ENCODE measurements at regions not wholly inside any gene's neighbourhood (a gene's known extent, or its start where the extent isn't known, plus 50 kb on each side); places are given as distances from the start of the nearest gene placed in this dataset.
A peak's percentile ranks its signal among the peaks of the same experiment; 100 is the strongest.

DNA sequence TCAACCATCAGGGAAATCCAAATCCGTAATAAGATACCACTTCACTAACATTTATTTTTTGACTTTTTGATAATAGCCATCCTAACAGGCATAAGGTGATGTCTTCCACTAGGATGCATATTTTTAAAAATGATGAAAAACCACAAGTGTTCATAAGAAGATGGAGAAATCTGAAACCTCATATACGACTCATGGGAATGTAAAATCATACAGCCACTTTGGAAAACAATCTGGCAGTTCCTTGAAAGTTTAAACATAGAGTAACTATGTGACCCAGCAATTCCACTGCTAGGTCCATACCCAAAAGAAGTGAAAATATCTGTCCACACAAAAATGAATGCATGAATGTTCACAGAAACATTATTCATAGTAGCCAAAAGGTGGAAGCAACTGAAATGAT is 431.0 kb downstream of the ENC1 start:
- no peak for DNase-seq

DNA sequence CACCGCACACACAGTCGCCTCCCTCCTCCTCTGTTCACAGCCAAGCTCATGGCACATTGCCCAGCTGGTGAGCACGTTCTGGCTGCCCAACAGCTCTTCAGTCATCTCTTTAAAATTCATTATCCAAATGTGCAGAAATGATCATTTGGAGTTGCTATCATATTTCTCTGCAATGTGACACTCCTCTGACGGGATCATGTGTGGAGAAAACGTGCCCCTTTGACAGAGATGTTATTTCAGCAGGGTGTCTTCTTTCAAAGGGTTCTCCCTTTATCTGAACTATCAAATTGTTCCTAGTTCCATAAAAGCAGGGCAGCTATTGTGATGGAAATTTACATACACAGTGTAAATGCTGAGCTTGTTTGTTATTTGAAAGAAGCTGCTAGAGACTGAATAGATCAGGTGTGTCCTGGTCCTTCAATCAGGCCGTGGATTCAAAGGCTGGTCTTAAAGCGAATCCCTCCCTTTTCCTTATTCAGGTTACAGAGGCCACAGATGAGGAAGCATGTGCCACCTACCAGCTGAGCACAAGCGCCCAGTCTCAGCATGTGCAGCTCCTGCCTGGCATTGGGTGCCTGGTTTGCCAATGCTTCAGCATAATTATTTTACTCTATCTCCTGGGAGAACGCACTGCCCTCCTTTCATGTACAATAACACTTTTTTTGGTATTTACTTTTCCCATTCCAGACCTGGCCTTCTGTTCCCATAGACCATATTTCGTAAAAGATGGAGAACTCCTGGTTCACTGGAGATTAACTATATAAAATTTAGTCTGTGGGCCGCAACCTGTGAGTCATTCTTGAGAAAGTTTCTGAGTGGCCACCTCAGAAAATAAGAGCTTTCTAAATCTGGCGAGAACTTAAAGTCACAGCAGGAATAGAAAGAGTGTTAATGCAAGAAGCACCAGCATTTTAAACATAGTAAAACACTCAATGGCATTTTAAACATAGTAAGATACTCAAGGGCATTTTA is 433.7 kb downstream of the ENC1 start:
- DNase-seq: peak; percentile 76

DNA sequence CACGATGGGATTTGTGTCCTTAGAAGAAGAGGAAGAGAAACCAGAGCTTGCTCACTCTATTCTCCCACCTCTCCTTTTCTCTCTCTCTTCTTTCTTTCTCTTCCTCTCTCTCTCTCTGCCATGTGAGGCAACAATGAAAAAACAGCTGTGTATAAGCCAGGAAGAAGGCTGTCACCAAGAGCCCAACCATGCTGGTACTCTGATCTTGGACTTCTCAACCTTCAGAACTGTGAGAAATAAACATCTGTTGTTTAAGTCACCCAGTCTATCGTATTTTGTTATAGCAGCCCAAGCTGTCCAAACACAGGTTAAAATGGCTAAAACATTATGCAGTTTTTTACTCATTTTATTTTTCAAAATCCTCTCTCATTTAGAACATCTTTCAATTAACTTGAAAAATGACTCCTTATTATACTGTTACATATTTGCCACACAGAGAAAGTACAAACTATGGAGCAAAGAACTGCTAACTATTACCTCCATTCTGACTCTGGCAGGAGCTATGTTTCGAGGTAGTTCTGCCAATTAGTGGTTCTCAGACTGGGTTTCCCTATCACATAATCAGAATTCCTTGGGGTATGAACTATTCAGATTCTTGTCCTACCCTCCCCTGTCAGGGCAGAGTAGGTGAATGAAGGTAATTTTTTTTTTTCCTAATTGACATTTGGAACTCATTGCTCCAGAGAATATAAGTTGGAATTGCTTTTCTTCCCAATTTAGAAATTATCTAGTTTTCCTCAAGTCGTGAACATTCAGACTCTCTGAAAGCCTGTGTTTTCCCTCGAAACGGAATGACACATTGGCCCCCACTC is 434.6 kb downstream of the ENC1 start:
- DNase-seq: no peak

DNA sequence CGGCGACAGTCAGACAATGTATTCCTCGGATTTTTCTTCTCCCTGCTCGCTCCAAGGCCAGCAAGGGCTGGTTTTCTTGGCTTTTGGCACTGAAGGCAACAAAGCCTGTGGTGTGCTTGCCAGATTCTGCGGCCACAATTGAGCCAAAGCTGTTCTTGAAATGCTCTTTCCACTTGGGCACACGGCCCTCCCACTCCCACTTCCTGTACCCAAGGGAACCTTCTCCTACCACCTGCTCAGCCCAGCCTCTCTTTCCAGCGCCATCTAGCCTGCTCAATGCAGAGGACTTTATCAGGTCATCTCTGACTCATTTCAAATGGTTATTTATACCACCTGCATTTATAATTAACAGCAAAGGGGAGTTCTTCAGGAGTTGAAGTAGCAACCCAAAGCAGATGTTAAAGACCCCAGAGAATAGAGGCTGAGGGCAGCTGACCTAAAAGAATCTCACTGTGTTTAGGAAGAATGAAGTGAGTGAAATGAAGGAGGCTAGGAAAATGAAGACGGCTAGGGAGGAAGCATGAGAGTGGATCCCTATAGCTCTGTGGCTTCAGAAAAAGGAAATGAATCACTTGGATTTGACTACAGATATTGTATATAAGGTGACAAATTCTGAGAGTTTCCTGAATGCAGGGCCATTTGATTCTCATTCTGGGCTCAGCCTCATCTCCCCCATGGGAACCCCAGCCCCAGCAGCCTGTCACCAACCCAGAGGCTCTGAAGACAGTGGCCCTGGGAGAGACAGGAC is 439.0 kb downstream of the ENC1 start:
- DNase-seq: peak; percentile 80

DNA sequence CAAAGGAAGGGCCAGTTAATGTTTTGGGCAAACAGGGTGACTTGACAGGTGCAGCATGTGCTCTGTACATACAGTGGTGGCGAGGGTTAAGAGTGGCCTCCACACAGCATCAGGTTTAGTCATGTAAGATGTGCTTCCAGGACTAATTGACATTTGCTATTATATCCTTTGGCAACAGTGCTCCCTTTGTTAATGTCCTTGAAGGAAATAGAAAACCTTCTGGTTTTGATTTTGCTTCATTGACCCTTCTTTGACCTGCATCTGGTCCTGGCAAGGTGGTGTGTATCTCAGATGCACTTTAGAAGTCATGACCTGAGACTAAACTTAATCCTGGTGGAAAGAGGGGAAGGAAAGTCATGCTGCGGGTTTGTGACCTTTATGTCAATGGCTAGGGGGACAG is 440.0 kb downstream of the ENC1 start:
- peak; percentile 59 for DNase-seq

DNA sequence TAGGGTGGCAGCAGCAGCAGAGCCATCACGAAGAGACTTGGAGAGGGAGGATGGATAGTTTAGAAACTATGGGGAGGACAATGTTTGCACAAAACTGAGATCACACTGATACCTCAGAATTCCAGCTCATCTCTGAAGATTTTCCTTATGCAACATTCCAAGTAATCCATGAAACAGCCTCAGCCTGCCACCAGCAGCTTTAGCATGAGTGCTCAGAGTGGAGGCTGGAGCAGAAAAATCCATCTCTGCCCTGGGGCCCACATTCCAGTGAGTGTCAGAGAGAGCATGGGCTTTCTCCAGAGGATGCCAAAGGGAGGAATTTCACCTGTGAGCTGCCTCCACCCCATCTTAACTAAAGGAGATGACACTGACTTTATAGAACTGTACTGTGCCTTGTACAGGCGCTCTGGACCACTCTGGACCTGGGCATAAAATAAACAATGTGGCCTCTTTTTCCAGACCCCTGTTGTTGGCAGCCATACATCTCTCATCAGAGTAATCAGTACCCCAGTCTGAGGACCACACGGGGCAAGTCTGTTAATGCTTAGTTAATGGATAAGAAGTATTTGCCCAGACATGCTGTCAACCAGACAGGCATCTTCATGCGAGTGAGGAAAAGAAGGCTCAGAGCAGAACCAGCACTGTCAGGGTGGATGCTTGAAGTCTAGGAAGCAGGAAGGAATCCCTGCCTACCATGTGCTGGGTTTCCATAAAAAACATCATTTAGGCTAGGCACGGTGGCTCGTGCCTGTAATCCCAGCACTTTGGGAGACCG is 440.9 kb downstream of the ENC1 start:
- no peak for DNase-seq

DNA sequence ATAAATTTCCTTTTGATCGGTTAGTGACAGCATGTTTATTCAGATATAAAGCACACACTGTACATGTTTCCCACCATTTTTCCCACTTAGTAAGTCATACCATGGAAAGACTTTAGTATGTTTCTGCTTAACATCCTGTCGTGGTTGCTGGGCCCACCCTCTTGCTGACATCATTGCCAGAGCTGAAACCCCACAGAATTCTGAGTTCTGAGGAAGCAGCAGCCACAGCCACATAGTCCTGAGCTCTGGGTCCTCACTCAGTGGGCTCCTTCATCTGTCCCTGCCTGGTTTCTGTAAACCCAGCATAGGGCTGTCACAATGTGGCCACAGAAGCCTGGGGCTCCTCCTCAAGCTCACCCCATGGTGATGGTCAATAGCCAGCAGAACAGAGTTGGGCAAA is 441.5 kb downstream of the ENC1 start:
- no peak for DNase-seq

DNA sequence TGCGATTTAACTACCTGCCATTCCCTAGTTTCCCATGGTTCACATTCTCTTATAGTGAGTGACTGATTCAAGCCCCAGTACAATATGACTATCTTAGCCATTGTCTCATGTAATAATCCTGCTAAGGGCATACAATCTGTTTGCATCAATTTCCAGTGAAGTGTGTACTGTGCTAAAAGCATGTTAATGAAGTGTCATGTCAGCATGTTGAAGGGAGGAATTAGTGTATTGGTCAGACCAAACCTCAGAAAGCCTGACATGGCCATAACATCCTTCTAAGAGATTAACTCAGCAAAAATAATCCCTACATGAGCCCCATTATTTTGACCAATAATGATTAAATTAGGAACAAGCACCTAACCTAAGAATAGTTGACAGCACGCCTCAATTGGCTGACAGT is 442.4 kb downstream of the ENC1 start:
- DNase-seq: no peak

DNA sequence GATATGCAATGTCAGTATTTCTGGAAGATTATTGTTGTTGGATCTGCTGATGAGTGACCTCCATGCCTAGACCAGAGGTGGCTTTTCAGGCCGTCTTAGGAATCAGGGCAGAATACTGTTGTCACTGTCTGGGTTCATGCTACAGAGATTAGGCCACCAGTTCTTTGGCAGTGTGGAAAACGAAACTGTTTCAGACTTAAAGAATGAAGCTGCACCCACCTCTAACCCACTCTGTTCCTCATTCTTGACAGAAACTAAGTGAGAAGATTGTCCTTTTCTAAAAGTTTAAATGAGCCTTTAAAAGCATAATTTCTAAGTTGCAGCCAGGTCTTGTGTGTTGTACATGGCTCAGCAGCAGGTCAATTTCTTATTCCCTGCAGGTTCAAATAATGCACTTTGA is 444.3 kb downstream of the ENC1 start:
- no peak for DNase-seq

DNA sequence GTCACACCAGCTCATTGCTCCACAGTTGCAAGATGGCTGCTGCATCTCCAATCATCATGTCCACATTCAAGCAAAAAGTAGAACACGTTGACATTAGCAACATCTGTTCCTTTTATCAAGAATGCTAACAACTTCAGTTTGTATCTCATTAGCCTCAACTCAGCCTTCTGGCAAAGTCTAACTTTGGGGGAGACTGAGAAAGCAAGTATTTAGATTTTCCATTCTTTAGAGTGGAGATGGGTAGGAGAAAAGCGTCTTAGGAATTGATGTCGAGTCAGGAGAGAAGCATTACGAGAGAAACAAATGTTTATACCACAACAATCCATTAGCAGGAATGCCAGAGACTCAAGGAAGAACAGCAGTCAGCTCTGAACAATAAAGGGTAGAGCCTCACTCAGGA is 446.3 kb downstream of the ENC1 start:
- DNase-seq: no peak

DNA sequence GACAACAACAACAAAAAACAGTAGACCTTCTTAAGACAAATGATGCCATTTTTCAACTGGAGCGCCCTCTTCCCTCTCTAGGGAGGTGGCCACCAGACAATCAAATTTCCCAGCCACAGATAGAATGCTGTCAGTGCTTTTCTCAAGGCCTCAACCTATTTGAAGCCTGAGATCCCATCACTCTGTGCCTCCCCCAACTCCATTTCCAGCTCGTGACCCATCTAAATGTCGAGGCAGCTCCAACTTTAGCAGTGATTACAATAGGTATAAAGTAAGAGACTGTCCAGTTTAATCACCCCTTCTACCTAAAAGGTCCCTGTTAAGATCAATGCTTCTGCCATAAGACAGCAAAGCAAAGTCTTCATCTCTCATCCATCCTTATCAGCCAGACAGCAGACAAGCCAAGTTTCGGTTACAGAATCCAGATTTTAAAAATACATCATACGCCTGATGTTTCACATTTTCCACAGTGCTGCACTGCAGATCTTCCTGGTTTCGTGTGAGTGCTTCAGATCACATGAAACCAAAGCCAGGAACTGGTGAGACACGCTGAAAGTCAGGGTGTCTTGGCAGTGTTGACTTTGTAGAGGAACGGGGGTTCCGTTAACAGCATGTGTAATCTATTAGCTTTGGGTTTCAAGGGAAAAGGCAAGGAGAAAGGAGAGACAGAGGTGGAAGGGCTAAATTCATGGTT is 447.8 kb downstream of the ENC1 start:
- DNase-seq: no peak

DNA sequence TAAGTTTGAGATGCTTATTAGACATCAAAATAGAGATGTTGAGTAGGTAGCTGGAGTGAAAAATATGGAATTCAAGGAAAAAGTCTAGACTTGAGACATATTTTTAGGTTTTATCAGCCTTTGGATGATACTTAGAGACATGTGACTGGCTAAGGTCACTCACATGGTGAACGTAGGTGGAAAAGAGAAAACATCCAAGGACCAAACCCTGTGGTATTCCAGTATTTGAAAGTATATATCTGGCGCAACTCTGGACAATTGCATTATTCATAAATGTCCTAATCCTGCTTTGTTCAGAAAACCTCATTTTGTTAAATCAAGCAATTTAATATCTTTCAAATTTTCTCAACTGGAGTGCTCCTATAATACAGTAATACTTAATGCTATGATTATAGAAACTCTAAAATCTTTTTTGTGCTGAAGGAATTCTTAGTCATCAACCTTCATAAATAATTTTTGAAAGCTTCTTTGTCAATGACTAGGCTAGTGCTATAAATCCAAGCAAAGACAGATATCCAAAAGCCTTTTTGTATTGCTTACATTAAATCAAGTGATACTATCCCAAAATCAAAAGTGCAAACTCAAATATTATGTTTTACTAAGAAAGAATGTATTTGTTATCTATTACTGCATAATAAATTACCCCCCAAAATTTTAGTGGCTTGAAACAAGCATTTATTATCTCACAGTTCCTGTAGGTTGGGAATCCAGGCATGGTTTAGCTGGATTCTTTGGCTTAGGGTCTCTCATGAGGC is 452.0 kb downstream of the ENC1 start:
- DNase-seq: no peak

DNA sequence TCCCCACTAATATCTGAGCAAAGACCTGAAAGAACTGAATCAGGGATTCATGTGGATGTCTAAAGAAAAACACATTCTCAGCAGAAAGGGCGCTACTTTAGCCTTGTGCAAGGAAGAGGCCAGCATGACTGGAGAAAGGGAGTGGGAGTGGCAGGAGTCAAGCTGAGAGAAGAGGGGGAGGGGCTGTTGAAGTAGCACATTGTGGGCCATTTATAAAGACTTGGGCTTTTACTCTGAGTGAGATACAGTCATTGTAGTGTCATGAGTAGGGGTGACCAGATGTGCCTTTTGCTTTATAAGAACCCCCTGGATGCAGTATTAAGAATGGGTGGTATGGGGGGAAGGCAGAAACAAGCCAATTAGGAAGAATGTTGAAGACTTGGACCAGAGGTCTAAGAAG is 452.8 kb downstream of the ENC1 start:
- no peak for DNase-seq

DNA sequence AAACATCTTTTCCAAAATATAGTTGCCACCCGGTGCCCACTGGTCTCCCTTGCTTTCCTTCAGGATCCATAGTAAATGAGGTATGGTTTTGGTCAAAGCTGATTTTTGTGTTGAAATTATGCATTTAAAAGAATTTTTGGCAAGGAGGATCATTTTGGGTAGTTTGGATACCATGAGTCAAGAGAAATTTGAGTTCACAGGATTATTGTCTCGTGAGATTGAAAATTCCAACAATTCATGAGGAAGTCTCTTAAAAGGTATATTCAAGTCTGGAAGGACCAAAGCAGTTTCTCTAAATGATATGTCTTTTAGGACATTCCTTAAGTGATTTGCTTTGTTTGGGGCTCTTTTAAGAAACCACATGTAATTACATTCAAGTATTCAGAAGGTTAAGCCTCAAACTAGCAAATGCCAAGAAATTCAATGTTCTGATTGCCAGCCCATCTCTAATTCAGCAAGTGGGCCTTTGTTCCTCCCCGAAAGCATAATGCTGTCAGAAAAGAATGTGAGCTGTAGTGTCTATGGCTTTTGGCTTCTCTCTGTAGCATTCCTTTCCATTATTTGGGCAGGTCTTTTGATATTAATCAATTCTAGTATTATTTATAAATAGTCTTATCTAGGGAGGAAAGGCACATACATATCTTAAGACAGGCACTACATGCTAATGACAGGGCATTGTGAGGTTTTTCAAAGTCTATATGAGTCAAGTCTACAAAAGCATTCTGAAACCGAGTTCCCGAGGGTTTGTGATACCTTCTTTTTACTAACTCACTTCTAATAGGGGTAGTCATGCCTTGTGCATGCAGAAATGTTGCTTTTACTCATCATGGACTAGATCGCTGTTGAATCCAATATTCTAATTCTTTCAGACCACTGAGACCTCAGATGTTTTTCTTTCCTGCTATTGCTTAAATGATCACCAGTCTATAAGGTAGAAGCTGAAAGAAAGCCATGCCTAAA is 453.9 kb downstream of the ENC1 start:
- DNase-seq: no peak

DNA sequence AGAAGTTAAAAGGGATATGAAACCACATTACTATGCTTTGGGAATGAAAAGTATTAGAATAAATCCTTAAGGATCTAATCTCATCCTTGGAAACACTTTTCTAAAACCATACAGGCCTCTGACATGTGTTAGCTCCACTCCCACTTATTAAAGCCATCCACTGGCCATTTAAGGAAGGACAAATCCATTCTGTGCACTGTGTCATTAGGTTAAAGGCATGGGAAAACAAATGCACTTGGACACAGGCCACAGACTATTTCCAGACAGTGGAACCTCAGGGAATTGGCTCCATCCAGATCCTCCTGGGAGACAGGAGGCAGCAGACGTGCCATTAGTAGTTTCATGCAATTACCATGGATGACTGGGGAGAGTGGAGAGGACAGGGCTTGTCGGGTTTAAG is 454.9 kb downstream of the ENC1 start:
- DNase-seq: no peak

DNA sequence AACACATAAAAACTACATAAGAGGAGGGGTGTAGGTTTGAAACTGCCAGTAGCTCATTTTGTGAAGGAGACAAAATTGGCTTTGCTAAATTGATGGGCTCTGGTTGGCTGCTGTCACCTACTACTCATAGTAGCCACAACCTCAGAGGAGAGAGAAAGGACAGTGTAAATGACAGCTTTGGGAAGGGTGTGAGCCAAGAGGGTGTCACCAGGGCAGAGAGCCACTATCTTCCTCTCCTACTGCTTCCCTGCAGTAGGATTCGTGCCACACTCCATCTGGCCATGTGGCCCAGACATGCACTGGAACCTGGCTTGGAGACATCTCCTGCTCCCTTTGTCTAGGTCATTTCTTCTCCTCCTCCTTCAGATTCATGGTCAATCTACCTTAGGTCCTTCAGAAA is 455.9 kb downstream of the ENC1 start:
- no peak for DNase-seq

DNA sequence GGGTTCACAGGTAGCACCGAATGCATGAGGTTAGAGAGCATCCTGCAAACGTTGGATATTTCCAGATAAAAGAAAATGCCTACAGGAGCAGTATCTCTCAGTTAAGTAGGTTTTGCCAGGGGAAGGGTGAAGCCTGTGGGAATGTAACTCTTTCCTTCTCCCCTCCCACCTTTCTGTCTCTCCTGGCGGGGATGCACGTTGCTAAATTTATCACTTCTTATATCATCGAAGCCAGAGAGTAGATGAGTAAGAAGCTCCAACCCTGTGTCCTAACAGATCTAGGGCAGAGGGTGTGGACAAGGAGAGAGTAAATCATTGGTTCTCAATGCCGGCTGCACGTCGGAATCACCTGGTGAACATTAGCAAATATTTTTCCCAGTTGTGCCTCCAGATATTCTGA is 457.5 kb downstream of the ENC1 start:
- no peak for DNase-seq

DNA sequence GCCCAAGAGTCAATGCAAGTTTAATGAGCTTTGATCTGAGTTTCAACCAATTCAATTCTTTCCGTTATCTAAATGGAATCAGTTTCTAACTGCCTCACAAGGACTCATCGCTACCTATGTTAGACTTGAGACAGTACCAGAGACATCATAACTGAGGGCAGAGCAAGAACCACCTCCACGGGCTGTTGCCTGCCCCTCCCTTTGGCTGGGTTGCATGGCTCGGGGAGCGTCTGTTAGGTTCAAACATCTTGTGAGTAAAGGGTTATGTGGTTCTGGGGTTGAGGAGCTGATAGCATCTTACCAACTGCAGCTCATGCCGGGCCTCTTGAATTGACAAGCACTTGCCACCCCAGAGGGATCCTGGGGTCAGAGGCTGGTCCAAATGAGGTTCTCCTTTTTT is 457.9 kb downstream of the ENC1 start:
- no peak for DNase-seq

DNA sequence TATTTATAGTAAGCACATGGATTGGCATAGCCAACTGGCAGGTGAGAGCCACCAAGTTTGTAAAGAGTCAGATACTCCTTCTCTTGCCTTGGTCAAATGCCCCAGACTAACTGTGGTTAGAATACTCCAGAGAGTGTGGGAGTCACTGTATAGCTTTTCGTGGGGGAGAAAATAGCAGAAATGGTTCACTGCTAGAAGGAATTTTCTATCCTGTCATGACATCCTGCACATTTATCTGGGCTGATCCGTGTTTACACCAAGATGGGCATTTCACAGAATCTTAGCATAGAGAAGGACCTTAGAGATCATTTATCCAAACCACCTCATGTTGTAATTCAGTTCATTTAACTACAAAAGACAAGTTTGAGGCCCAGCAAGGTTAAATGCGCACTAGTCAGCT is 460.8 kb downstream of the ENC1 start:
- no peak for DNase-seq

DNA sequence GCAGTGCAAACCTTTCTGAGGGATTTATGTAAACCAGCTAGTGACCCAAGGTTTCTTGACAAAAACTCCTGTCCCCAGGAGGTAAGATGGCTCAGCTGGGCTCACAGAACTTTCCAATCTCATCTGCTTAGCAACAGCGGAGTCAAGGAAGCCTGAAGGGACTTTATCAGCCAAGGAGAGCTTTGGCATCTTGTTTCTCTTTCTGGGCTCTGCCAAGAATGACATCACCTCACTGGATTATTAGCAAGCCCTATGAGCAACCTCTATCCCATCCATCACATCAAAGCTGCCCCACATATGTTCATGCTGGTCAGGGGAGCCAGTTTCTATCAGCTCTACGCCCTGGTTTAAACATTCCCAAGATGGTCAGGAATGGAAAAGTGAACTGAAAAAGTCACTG is 461.3 kb downstream of the ENC1 start:
- DNase-seq: no peak
